Psoas muscle (tissue), 7 donors: ENCODE measurements at regions not wholly inside any gene's neighbourhood (a gene's known extent, or its start where the extent isn't known, plus 50 kb on each side); places are given as distances from the start of the nearest gene placed in this dataset.

Source experiments
- ATAC-seq, 4 donors: fragments of 200-7000 bp; cut with Tn5 transposase; one replicate each; pipeline ENCODE4 v1.9.1; 2020; ENCODE audit warnings: moderate library complexity in 3 of 4, mild to moderate bottlenecking in 2 of 4
- DNase-seq, 2 donors: peaks; one replicate each; pipeline ENCODE4 v3.0.0-alpha.2; 2020
- H3K27ac ChIP-seq: fragments of 200-600 bp; one replicate; pipeline ENCODE4 v1.8.0; 2022
- H3K27me3 ChIP-seq, 3 donors: fragments of 200-600 bp in 1 of 3; one replicate each; pipeline versions ENCODE4 v1.6.1 to v1.8.0; 2013 to 2022; ENCODE audit warnings: low read length in 2 of 3, mild to moderate bottlenecking in 2 of 3, moderate library complexity in 1 of 3; ENCODE audit not compliant: insufficient read depth in 3 of 3
- H3K36me3 ChIP-seq, 2 donors: fragments of 200-600 bp in 1 of 2; one replicate each; pipeline versions ENCODE4 v1.6.1 to v1.8.0; 2013 to 2022; ENCODE audit warnings: low read depth in 1 of 2, mild to moderate bottlenecking in 1 of 2, moderate library complexity in 1 of 2; ENCODE audit not compliant: insufficient read depth in 1 of 2
- H3K4me1 ChIP-seq: fragments of 200-600 bp; one replicate; pipeline ENCODE4 v1.8.0; 2022
- H3K4me3 ChIP-seq: fragments of 200-600 bp; one replicate; pipeline ENCODE4 v1.8.0; 2022; ENCODE audit warnings: mild to moderate bottlenecking
- H3K9me3 ChIP-seq: fragments of 200-600 bp; one replicate; pipeline ENCODE4 v1.8.0; 2022
- WGBS, 3 donors: extraction: QIAGEN DNeasy Blood & Tissue Kit; methylation state at CpG; one replicate each; pipeline versions ENCODE4 v1.1.6 to v1.1.7; 2013; 5-methylcytosine and 5-hydroxymethylcytosine counted together
- intact Hi-C, 2 donors: fragments of 100-400 bp; cut with DNase I; formaldehyde crosslinking; loops; one replicate each; pipeline versions ENCODE4 v1.11.0 to v1.14.2; 2022
- TF ChIP-seq, protein P1 (sequence below): fragments of 200-600 bp; IDR thresholded peaks from one replicate; pipeline ENCODE4 v1.8.0; 2022; ENCODE audit warnings: antibody characterized with exemption
- donor health status: healthy with polysubstance abuse.
- donor health status: DM: no; HTN: no; CAD: no; lungs with moderate emphysema.
- donor health status: Bipolar disorder and iron deficiency.
- donor health status: healthy.
- donor health status: DM: yes; HTN: yes; CAD: no.
- donor health status: DM: no; HTN: no; CAD: no.
- donor health status: DM: yes; HTN: yes; CAD: no.

DNA sequence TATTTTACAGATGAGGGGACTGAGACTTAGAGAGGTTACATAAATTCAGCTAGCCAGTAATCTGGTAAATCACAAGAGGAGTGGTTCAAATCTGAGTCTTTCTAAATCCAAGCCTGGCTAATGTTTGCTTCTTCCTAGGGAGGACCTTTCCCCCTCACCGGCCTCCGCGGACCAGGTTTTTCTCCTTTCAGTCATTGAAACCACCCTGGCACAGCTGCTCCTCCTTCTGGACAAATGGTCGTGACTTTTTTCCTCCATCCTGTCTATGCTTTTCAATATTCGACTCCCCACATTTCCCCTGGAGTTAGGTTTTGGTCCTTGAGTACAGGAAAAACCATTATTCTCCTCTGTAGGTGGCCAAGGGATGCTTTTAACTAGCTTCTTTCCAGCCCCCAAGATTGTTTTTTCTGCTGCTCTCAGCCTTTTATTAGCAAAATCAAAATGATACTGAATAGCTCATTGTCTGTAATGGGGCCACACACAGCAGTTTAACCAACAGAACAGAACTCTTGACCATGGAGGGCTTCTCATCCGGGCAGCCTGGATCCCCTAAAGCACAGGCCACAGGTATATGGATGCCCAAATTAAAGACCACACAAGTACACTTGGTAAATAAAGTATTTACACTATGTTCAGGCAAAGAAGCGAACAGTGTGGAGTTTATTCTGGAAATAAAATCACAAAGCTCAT, 85.9 kb upstream of the KLHL25 start:
- H3K4me3 ChIP-seq = no peak overlapping the region
- intact Hi-C loops = no loop called here
- no peak for DNase-seq
- H3K9me3 ChIP-seq = no peaks in the 10 kb centered on the region
- no peak overlapping the region for H3K27ac ChIP-seq
- H3K36me3 ChIP-seq = no peaks in the 10 kb centered on the region
- no peak for ATAC-seq
- H3K27me3 ChIP-seq = peaks cover 0 to 7% (median 0%) of the 10 kb centered on the region in 3 donors
- TF ChIP-seq, protein P1, sequence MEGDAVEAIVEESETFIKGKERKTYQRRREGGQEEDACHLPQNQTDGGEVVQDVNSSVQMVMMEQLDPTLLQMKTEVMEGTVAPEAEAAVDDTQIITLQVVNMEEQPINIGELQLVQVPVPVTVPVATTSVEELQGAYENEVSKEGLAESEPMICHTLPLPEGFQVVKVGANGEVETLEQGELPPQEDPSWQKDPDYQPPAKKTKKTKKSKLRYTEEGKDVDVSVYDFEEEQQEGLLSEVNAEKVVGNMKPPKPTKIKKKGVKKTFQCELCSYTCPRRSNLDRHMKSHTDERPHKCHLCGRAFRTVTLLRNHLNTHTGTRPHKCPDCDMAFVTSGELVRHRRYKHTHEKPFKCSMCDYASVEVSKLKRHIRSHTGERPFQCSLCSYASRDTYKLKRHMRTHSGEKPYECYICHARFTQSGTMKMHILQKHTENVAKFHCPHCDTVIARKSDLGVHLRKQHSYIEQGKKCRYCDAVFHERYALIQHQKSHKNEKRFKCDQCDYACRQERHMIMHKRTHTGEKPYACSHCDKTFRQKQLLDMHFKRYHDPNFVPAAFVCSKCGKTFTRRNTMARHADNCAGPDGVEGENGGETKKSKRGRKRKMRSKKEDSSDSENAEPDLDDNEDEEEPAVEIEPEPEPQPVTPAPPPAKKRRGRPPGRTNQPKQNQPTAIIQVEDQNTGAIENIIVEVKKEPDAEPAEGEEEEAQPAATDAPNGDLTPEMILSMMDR = no peak
- H3K4me1 ChIP-seq = peaks cover 4% of the 10 kb centered on the region
- 62 to 70% (median 65%) methylated on average over 7 of the region's 7 CpGs for WGBS, 3 donors

DNA sequence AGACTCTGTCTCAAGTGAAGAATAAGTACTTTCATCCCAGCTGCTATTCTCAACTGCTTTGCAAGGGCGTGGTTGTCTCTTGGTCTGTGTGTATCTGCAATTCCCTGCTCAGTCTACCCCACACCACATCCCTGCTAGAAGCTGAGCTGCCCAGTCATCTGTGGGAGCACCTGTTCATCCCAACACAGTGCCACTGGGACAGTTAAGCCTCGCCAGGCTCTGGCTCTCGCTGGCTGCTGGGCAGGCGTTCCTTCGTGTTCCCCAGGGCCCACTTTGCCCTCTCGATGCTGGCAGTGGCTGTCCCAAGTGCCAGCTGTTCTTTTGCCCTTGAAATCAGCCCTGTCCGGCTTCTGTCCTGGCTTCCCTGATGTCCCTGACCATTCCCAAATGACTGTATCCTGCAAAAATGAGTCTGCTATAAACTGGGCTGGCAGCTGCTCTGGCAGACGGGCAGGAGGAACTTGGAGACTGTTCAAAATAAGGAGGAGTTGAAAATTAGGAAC, 91.6 kb upstream of the KLHL25 start:
- intact Hi-C loops = loop anchor here in 1 of 2 donors (5.0 kb wide), 2 partner anchors 46 to 191 kb away; partner anchors contain the start of gene AGBL1
- Histone ChIP-seq H3K27ac (peak overlapping the region; percentile 74), H3K36me3 (no peaks in the 10 kb centered on the region), H3K9me3 (no peaks in the 10 kb centered on the region), H3K27me3 (no peaks in the 10 kb centered on the region), H3K4me3 (no peak overlapping the region), H3K4me1 (peaks cover 12% of the 10 kb centered on the region)
- TF ChIP-seq, protein P1 = no peak
- WGBS, 3 donors = 19 to 26% (median 22%) methylated on average over 8 of the region's 8 CpGs
- ATAC-seq = peak; percentile 97 to 99 (median 98)
- peak; percentile 70 to 89 for DNase-seq

DNA sequence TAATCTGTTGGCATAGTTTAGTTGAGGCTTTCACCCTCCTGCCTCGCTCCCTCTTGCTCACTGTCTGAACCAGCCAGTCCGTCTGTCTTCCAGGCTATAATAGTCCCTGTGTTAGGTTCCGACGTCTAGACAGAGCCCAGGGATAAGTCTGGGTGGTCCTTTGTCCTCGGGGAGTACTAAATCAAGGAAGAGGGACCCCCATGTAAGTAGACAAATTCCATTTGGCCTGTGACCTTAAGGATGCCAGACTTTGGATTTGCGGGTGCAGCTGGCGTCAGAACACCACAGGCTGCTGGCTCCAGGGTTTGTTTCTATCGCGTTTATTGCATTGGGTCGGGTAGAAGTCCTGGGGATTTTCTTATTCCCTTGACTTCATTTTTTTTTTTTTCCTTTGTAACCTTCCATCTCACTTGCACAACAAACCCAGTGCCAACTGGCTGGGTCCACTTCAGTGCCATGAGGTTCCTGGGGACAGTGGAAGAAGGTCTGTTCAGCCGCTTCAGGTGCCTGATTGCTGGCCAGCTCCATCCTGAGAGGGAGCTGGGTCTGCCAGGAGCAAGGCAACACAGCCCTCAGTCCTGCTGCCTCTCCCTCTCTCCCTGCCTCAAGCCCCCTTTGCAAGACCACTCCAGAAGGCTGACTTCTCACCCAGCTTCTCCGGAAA, 95.4 kb upstream of the KLHL25 start:
- no peaks in the 10 kb centered on the region for H3K27me3 ChIP-seq
- ATAC-seq (no peak), DNase-seq (no peak)
- TF ChIP-seq, protein P1 = no peak
- H3K27ac ChIP-seq = no peak overlapping the region
- H3K9me3 ChIP-seq = no peaks in the 10 kb centered on the region
- no peaks in the 10 kb centered on the region for H3K36me3 ChIP-seq
- H3K4me1 ChIP-seq = peaks cover 12% of the 10 kb centered on the region
- intact Hi-C loops = loop anchor here in 1 of 2 donors (5.0 kb wide), 2 partner anchors 42 to 187 kb away; partner anchors contain the start of gene AGBL1
- no peak overlapping the region for H3K4me3 ChIP-seq
- WGBS, 3 donors = 46 to 64% (median 47%) methylated on average over 12 of the region's 12 CpGs

DNA sequence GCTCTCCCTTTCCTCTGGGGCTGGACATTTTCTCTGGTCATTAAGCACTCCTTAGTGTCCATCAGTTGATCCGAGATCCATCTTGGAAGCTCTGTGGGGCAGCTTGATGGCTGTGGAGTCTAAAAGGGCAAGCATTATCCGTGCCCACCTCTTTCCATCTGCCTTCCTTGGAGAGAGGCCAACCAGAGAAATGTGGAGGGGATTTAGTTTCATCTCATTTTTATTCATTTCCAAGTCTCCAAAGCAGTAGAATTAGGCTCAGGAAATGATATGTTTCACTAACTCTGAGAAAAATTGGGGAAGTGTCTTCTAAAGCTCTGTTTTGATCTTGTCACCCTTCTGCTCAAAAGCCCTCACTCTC, 95.9 kb upstream of the KLHL25 start:
- Histone ChIP-seq H3K4me1 (peaks cover 12% of the 10 kb centered on the region), H3K36me3 (no peaks in the 10 kb centered on the region), H3K9me3 (no peaks in the 10 kb centered on the region), H3K27ac (no peak overlapping the region), H3K4me3 (no peak overlapping the region), H3K27me3 (no peaks in the 10 kb centered on the region)
- 43 to 65% (median 47%) methylated on average over 2 of the region's 2 CpGs for WGBS, 3 donors
- intact Hi-C loops = no loop called here
- ATAC-seq (no peak), DNase-seq (no peak)
- TF ChIP-seq, protein P1 = no peak
